HuH-7.5 (cell line): ENCODE measurements at regions not wholly inside any gene's neighbourhood (a gene's known extent, or its start where the extent isn't known, plus 50 kb on each side); places are given as distances from the start of the nearest gene placed in this dataset.
"Not testable (repeated sequence)": the region's sequence is repeated elsewhere in the genome, so short reads cannot be mapped to it uniquely, and the experiment has no call there.

Experiments used
- DNase-seq: peaks from one replicate; pipeline ENCODE4 v3.0.0; 2011; ENCODE audit warnings: low spot score

DNA sequence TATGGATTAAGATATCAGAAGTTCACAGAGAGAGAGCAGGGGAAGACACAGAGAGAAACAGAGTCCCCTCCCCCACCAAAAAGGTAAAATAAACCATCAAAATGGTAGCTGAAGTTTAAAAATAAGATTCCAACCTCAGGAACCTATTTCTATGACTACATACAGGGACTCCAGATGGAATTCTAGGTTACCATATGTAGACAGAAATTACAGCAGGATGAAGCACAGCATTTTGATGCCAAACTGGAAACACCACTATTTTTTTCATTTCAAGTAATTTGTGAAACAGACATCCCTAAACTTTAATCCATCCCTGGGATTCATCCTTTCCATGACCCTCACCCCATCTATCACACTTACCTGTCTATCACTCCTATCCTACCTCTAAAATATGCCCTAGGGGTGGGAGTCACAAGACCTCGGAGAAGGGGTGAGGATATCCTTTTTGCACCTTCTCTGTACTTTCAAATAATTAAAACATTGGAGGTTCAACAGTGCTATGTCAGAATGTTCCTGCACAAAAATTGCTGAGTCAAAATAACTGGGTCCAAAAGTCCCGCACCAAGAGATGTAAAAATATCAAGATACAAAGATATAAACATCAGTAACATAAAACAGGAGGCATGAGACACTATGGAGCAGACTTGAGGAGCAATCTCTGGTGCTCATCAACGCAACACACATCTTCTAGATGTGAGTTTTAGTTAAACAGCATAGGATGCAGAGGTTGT is 344.5 kb upstream of the RASGEF1B start:
- DNase-seq: no peak

DNA sequence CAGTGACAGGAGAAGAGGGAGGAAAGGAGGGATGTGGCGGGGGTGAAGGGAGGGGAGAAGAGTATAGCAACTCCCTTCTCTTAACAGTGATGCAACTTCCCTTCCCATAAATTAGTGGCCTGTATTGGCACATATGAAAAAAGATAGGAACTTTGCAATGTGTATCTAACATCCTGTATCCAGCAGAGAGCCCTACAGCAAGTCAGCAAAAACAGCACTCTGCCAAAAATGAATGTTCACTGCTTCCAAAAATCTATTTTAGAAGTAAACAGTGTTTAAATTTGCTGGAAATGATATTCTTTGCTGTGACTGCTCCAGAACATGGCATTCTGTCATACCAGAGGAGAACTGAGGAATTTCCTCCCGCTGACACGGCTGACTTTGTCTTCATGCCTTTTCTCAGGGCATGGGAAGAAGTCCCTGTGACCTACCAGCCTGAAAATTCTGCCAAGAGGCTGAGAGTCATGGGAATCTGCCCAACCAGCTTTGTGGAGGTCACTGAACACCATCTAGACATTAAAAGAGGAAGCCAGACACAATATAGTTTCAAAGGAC is 343.4 kb upstream of the RASGEF1B start:
- DNase-seq: no peak

DNA sequence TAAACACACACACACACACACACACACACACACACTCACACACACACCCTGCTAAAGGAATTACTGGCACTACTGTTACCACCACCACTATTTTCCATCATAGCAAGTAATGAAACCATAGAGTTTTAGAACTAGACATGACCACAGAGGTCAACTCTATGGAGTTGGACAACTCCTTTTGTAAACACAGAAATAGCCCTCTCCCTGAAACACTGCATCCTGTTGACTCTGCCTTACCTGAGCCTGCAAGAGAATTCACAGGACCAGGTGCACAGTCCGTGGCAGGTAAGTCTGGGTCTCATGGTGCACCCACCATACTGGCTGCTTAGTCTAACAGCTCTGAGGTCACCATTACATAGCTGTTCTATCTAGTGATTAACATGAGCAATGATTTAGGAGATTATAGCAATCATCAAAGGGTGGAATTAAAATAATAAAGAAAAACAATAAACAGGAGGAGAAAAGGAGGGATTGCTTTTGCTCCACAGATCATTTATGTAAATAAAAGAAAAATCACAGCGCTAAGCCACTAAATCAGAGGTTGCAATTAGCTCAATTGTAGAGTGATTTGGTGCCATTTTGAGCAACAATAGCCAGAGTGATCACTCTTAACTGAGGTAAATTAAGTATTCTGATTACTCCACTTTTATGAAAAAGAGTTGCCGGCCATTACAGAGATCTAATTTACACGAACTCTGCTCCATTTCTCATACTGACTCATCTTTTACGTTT is 340.0 kb upstream of the RASGEF1B start:
- no peak for DNase-seq

DNA sequence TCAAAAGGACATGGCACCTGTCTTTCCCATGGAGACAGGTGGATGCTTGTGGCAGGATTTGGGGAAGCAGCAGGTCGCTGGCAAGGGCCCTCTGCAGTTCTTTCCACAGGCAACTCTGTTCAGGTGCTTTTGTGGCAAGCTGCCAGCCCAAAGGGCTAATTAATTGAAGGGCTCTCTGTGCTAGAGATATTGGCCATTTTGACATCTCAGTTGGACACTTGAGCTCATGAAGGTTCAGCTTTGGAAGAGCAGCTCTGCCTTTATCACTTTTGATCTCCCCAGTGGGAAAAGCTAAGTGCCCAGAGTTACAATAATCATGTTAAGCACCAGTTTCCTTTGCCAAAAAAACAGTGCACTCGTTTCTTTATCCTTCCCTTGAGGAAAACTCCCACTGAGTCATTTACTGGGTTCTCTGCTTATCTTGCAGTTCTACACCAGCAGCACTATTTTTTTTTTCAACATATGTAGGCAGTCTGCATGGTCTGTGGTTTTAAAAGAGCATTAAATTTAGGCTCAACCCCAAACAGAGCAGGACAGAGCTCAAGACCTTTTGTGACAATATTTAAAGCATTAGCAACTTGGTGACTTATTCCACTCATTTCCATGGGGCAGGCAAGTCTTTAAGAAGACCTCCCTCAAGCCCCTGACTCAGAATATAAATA is 336.4 kb upstream of the RASGEF1B start:
- no peak for DNase-seq

DNA sequence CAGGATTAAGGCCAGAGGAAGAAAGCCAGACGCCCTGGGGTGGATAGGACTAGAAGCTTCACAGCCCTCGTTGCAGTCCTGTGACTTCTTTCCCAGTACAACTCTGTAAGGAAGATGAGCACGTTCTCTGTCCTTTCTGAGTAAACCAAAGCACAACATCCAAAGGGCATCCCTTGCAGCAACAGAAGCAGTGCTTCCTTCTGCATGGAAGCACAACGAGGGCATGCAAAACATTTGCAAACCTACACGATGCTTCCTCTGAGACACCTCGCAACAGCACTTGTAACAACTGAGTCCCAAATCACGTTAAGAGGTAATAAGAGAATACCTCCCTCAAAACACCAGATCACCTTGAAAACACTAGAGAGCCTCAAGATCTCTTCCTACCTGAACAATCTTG is 335.7 kb upstream of the RASGEF1B start:
- no peak for DNase-seq

DNA sequence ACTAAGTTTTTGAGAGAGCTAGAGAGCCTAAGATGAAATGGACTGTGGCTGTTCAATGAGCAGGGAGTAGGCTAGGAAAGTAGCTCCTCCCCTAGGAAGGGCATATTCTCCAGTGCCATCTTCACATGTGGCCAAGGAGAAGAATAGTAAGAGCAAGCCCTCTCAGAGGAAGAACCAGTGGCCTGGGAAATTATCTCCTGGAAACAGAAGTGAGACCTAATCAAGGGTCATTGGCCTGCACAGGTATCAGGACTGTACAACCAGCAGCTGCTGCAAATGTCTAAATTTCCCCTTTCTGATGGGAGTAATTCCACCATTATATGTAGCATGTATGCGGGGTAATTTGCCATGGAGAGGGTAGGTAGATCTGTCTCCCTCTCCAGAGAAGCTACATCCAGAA is 334.8 kb upstream of the RASGEF1B start:
- DNase-seq: no peak

DNA sequence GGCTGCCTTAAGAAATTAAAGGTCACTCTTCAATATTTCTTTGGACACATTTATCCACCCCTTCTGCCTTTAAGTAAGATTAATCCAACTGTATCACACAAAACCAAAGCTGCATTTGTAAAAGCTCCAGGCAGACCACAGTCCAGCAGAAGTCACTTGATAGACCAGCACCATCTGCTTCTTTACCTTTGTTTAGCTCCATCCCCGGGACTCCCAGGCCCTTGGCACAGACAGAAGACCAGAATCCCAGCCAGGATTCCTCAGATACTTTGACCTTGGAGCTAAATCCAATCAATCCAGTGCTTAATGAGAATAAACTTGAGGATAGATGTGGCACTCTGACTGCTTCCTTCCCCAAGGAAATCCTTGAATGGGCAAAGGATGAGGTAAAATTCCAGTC is 333.1 kb upstream of the RASGEF1B start:
- DNase-seq: no peak

DNA sequence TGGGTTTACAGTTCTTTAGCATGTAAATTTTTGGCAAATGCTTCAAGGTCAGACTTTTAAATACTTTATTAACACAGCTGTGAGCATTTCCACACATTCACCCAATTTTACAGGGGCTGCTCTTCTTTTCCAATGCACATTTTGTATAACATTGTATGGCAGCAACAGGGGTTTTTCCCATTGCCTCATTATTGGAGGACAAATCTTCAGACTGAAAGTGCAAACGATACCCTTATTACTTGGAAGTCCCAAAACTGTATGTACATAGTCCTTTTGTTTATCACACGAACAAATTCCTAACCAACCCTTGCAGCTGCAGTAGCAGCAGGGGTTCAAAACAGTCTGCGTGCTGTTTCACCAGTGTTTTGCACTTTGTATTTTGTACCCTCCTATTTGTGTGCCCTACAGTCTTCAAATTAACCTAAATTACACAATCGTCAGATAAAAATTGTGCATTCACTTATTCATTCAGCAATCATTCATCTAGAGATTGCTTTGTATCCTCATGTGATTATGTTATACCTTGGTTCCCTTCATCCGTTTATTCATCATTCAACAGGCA is 330.7 kb upstream of the RASGEF1B start:
- DNase-seq: no peak

DNA sequence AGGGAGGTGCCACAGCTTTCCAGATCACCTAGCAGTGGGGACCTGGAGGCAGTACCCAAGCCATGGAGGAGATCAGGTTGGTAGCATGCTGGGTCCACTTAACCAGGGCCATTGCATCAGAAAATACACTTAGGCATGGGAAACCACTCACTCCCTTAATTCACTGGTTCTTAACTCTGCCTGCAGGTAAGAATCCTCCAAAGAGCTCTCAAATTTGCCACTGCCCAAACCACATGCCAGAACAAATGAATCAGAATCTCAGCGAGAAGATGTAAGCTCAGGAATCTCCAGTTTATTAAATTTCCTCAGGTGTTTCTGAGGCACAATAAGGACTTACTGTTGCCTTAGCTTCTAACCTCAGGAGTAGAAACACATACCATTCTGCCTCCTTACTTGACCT is 327.7 kb upstream of the RASGEF1B start:
- DNase-seq: no peak

DNA sequence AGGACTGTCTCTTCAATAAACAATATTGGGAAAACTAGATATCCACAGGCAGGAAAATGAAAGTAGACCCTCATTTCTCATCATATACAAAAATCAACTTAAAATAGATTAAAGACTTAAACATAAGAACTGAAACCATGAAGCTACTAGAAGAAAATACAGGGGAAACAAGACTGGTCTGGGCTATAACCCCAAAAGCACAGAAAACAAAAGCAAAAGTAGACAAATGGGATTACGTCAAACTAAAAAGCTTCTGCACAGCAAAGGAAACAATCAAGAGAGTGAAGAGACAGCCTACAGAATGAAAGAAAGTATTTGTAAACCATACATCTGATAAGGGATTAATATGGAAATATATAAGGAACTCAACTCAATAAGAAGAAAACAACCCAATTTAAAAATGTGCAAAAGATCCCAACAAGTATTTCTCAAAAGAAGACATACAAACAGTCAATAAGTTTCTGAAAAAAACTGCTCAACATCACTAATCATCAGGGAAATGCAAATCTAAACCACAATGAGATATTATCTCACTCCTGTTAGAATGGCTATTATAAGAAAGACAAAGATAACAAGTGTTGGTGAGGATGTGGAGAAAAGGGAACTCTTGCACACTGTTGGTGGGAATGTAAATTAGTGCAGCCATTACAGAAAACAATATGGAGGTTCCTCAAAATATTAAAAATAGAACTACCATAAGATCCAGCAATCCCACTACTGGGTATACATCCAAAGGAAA is 325.3 kb upstream of the RASGEF1B start:
- no peak for DNase-seq

DNA sequence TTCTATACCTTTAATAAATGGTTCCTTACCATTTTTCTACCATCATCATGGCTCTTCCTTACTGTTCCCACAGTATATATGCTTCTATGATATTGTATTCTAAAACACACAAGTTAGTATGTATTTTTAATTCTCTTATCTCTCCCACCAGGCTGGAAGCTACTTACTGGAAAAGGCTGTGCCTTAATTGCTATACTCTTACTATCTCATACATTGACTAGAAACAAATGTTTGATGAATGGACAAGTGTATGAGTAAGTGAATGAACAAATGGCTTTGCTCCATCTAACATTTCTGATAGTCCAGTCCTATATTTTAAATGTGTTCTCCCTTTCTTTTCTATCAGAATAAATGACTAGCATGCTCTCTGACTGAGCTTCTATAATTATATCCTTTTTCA is 320.8 kb upstream of the RASGEF1B start:
- no peak for DNase-seq

DNA sequence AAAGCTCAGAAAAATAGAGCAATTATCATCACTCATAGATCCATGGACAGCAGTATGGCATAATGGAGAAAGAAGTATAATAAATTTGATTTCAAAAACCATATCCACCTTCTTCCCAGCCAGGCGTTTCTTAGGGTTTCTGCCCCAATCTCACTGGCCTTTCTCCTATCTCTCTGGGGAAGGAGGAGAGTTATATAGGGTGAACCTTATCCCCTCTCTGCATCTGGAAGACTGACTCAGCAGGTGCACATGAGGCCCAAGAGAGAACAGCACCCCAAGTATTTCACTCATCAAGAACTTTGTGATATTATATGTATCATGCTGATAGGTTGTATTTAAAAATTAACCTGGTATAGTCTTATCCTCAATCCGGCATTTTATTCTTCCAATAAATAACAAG is 318.8 kb upstream of the RASGEF1B start:
- DNase-seq: no peak

DNA sequence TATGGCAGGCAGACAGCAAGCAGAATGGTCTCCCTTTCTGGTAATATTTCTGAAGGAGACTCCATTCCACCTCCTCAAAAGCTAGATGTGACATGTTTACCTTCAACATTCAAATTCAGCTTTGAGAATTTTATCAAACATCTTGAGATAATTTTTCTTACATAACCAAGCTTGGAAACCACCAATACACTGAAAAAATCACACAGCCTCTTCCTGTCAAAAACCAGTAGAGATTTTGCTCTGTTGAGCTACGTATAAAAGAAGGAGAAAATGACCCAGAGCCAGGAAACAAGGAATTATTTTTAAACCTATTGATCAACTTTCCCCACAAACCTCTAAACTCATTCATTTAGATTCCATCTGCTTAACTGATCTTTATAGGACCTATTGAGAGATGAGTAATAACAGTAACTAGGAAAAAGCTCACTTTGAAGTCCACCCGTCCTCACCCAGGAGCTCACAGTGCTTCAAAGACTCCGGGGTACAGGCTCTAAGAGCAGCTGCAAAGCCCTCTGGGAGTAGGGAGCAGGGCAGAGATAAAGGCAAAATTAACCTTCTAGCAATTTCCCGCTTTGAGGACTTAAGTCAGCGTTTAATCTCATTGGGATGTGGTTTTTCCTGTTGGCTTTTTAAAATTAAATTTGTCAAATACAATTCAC is 318.2 kb upstream of the RASGEF1B start:
- no peak for DNase-seq

DNA sequence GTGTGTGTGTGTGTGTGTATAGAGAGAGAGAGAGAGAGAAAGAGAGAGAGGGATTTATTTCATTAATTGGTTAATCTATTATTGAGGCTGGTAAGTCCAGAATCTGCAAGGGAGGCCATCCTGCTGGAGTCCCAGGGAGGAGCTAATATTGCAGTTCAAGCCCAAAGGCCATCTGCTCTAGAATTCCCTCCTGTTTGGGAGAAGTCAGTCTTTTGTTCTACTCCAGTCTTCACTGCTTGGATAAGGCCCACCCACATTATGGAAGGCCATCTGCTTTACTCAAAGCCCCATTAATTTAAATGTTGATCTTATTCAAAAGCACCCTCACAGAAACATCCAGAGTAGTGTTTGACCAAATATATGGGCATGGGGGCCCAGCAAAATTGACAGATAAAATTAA is 317.5 kb upstream of the RASGEF1B start:
- DNase-seq: no peak

DNA sequence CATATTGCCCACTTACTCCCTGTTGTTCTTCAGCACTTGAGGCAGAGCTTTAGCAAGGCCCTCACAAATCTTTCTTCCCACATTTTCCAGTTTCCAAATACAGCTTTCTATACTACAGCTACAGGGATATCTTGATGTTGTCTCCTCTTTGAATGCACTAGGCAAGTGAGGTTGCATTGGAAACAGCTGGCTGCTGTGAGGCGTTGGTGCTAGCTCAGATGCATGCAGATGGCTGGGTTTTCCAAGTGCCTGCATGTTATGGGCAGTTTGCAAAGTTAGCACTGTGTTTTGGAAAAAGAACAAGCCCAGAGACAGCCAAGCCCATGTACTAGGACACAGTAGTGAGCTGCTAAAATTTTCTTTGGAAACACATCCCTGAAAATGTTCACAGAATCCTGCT is 315.1 kb upstream of the RASGEF1B start:
- DNase-seq: no peak

DNA sequence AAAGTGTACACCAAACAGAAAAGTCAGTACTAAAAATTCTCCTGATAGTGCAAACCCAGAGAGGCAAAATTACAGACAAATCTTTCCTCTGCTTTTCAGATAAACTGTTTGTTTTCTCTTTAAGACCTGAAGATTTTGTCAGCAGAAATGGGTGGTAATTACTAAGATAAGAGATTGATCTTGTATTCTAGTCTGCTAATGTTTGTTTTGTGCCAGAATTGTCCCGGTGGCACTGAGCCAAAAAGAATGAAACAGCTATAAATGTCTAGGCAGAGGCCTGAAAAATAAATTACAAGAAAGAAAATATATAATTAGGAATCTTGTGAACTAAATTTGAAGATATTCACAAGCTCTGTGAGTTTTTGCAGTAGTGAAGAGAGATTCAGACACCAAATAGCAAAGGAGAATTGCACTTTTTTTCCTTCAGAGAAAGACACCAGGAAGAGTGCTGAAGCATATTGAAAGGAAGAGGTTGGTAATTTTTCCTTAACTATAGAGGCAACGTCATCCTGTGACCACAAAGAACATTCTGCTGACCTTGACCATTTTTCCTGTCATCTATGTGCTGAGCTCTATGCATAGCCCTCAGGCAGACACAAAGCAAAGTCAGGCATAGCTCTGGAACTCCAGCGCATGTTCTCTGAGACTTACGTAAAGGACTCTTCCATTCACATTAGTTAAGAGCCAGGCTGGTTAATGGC is 314.5 kb upstream of the RASGEF1B start:
- no peak for DNase-seq

DNA sequence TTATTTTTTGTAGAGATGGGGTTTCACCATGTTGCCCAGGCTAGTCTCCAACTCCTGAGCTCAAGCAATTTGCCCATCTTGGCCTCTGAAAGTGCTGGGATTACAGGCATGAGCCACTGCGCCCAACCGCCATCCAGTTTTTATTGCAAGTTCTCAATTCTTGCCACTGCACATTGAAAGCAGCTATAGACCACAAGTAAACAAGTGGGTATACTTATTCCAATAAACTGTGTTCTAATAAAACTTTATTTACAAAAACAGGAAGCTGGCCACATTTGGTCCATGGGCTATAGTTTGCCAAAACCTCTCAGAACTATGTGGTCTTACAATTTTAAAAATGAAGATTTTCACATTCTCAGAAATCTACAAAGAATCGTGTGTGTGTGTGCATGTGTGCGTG is 313.6 kb upstream of the RASGEF1B start:
- no peak for DNase-seq

DNA sequence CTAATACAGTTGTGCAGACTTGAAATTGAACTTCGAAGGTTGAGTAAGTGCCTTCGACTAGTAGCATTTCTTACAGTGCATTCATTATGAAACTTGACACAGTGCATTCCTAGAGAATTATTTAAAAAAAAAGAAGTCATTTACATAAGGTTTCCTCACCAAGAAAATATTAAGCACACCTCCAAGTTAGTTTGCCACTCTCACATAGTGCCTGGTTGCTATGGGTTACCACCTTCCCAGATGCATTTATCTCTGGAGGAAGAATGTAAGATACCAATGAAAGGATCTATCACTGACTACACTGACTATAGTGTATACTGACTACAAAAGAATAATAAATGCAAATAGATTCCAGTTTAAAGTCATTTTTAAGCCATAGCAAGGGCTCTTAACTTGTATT is 311.9 kb upstream of the RASGEF1B start:
- DNase-seq: no peak

DNA sequence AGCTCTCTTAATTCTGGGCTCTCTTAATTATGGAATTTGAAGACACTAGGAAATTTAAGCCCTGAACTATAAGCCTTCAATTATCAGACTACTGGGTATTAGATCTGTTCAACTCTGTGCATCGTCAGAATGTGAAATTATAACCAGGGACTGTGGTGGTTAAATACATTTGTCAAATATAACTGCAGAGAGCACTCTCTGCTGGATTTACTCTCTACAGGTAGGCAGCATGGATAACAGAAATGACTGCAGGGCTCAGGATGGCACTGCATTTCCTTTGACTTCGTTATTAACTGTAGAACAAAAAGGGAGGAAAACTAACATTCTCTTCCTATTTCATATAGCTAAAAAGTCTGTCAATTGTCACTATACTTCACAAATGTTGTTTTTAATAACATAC is 310.1 kb upstream of the RASGEF1B start:
- DNase-seq: no peak

DNA sequence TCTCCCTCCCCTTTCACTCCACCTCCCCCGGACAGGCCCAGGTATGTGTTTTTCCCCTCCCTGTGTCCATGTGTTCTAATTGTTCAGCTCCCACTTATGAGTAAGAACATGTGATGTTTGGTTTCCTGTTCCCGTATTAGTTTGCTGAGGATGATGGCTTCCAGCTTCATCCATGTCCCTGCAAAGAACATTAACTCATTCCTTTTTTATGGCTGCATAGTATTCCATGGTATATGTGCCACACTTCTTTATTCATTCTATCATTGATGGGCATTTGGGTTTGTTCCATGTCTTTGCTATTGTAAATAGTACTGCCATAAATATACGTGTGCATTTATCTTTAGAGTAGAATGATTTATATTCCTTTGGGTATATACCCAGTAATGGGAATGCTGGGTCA is 306.0 kb upstream of the RASGEF1B start:
- DNase-seq: not testable (repeated sequence)

DNA sequence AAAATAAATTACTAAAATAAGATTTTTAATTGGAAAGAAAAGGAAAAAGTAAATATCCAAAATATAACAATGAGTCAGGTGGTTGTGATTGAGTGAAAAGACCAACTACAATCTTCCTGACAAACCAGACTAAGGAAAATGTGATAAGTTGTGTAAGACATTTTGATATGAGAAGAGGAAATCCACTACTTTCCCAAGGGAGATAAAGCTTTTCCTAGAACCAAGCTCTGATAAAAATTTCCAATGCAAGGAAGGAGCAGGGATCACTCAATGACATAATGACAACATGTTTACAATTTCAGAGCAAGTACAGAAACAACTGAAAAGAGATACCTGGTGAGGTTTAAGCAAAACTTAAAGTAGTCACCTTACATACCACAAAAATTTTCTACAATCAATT is 305.1 kb upstream of the RASGEF1B start:
- no peak for DNase-seq
